HepG2 (cell line): ENCODE measurements at regions not wholly inside any gene's neighbourhood (a gene's known extent, or its start where the extent isn't known, plus 50 kb on each side); places are given as distances from the start of the nearest gene placed in this dataset.

Experiments used
- ATAC-seq: fragments of 200-7000 bp; cut with Tn5 transposase; 3 replicates; pipeline ENCODE4 v1.9.1; 2020; ENCODE audit warnings: mild to moderate bottlenecking, moderate library complexity
- BruUV-seq: library from RNA; stranded (reverse); fragments of 400-500 nt; replicated peaks from 2 replicates; lab custom pipeline; 2021; lab: Mats Ljungman, UMichigan
- CTCF ChIA-PET: fragments of 300-600 bp; formaldehyde crosslinking; extraction: SDS; loops from one replicate; lab custom pipeline; 2021; ENCODE audit warnings: low total read pairs, inconsistent platforms, low intra/inter-chr PET ratio; lab: Yijun Ruan, JAX
- POLR2A ChIA-PET: fragments of 350-600 bp; sonication (Branson Sonifier 250); formaldehyde crosslinking; loops from one replicate; lab custom pipeline; 2020; ENCODE audit warnings: antibody characterized with exemption, inconsistent platforms; lab: Yijun Ruan, JAX
- DNase-seq: peaks from one replicate; pipeline ENCODE4 v3.0.0-alpha.2; 2015; ENCODE audit warnings: low spot score
- FAIRE-seq: peaks from 3 replicates; lab custom pipeline; 2011; peaks lifted over from hg19 to GRCh38; lab: Jason Lieb, UNC
- H2AFZ ChIP-seq: one replicate; pipeline ENCODE4 v1.6.1; 2011; ENCODE audit warnings: low read length, inconsistent platforms
- H3K27ac ChIP-seq: fragments of 300-600 bp; 3 replicates; pipeline ENCODE4 v1.8.0; 2011; ENCODE audit warnings: mixed run types, mild to moderate bottlenecking, mixed read lengths, low read length, inconsistent platforms; ENCODE audit not compliant: insufficient read depth; ENCODE audit errors: extremely low read length
- H3K27me3 ChIP-seq, 2 experiments: fragments of 200-600 bp in 1 of 2; 2 replicates in 1 of 2; 3 replicates in 1 of 2; pipeline versions ENCODE4 v1.6.0 to v1.8.0; 2011; ENCODE audit warnings: low read length in 2 of 2, mild to moderate bottlenecking in 2 of 2, moderate library complexity in 2 of 2, inconsistent platforms in 1 of 2; ENCODE audit not compliant: insufficient read depth in 2 of 2, control insufficient read depth in 1 of 2
- H3K36me3 ChIP-seq, 2 experiments: fragments of 200-600 bp in 1 of 2; replicated peaks in 1 of 2; 2 replicates in 1 of 2; 3 replicates in 1 of 2; pipeline versions ENCODE4 v1.5.1 to v1.8.0; 2011; ENCODE audit warnings: low read length in 2 of 2, inconsistent platforms in 1 of 2; ENCODE audit not compliant: insufficient read depth in 2 of 2, control insufficient read depth in 1 of 2
- H3K4me1 ChIP-seq: 2 replicates; pipeline ENCODE4 v1.5.1; 2012; ENCODE audit warnings: low read length, inconsistent platforms; ENCODE audit not compliant: insufficient read depth
- H3K4me2 ChIP-seq: 2 replicates; pipeline ENCODE4 v1.6.0; 2011; ENCODE audit warnings: low read depth, low read length, inconsistent platforms
- H3K4me3 ChIP-seq, 3 experiments: fragments of 200-600 bp in 1 of 3; sonication (generic), shearing (Covaris generic) in 1 of 3; replicated peaks in 1 of 3; 2 replicates each; pipeline ENCODE4 v1.5.1; 2011 to 2016; ENCODE audit warnings: low read length in 3 of 3, inconsistent platforms in 2 of 3, low read depth in 2 of 3, mild to moderate bottlenecking in 2 of 3, control low read depth in 1 of 3, mixed read lengths in 1 of 3; ENCODE audit not compliant: insufficient read depth in 1 of 3
- H3K79me2 ChIP-seq: one replicate; pipeline ENCODE4 v1.6.1; 2011; ENCODE audit warnings: low read length, inconsistent platforms; ENCODE audit not compliant: insufficient read depth
- H3K9ac ChIP-seq: 2 replicates; pipeline ENCODE4 v1.6.0; 2011; ENCODE audit warnings: mild to moderate bottlenecking, low read depth, low read length, inconsistent platforms; ENCODE audit not compliant: insufficient read depth
- H3K9me3 ChIP-seq: 2 replicates; pipeline ENCODE4 v1.5.1; 2012; ENCODE audit warnings: mild to moderate bottlenecking, low read length
- H4K20me1 ChIP-seq: 2 replicates; pipeline ENCODE4 v1.6.0; 2011; ENCODE audit warnings: inconsistent platforms, mild to moderate bottlenecking, low read length, moderate library complexity; ENCODE audit not compliant: insufficient read depth
- ATAD3A ChIP-seq: sonication (generic); formaldehyde crosslinking; IDR thresholded peaks from 2 replicates; pipeline ENCODE4 v1.4.0; 2020; ENCODE audit warnings: missing genetic modification reagents
- ETV5 ChIP-seq: IDR thresholded peaks from 2 replicates; pipeline ENCODE4 v1.6.1; 2018; ENCODE audit warnings: missing biosample characterization, missing genetic modification reagents, inconsistent platforms, borderline replicate concordance
- GFI1 ChIP-seq: sonication (generic); formaldehyde crosslinking; IDR thresholded peaks from 2 replicates; pipeline ENCODE4 v1.5.0; 2020; ENCODE audit warnings: missing genetic modification reagents, mild to moderate bottlenecking, borderline replicate concordance
- ZFP82 ChIP-seq: sonication (generic); formaldehyde crosslinking; IDR thresholded peaks from 2 replicates; pipeline ENCODE4 v1.5.1; 2020; ENCODE audit warnings: mild to moderate bottlenecking, missing genetic modification reagents, borderline replicate concordance
- ZNF232 ChIP-seq: sonication (generic); formaldehyde crosslinking; IDR thresholded peaks from 2 replicates; pipeline ENCODE4 v1.4.0; 2020; ENCODE audit warnings: missing genetic modification reagents, borderline replicate concordance
- ZNF543 ChIP-seq: sonication (generic); formaldehyde crosslinking; IDR thresholded peaks from 2 replicates; pipeline ENCODE4 v1.4.0; 2020; ENCODE audit warnings: mild to moderate bottlenecking, missing genetic modification reagents
- WGBS: methylation state at CpG from one replicate; pipeline ENCODE4 v1.1.6; 2017; ENCODE audit warnings: low lambda C conversion rate; 5-methylcytosine and 5-hydroxymethylcytosine counted together
- in situ Hi-C: cut with HindIII; loops from 2 replicates; pipeline ENCODE4 v1.10.0; 2017; ENCODE audit warnings: low pct_unique_long_range_greater_than_20kb; ENCODE audit not compliant: extremely low pct_ligation_motif_present
- intact Hi-C: fragments of 100-400 bp; cut with micrococcal nuclease; formaldehyde crosslinking; loops from one replicate; pipeline ENCODE4 v1.10.0; 2022; ENCODE audit not compliant: unreplicated experiment
- TF ChIP-seq, protein P1 (sequence below): sonication (generic); formaldehyde crosslinking; IDR thresholded peaks from 2 replicates; pipeline ENCODE4 v1.4.0; 2020; ENCODE audit warnings: mild to moderate bottlenecking, missing genetic modification reagents
- TF ChIP-seq, protein P2 (sequence below): sonication (generic); formaldehyde crosslinking; IDR thresholded peaks from 2 replicates; pipeline ENCODE4 v1.8.0; 2022; ENCODE audit warnings: mild to moderate bottlenecking, missing genetic modification reagents; ENCODE audit not compliant: insufficient replicate concordance
- TF ChIP-seq, protein P3 (sequence below): sonication (generic); formaldehyde crosslinking; IDR thresholded peaks from 2 replicates; pipeline ENCODE4 v1.5.0; 2020; ENCODE audit warnings: missing genetic modification reagents

DNA sequence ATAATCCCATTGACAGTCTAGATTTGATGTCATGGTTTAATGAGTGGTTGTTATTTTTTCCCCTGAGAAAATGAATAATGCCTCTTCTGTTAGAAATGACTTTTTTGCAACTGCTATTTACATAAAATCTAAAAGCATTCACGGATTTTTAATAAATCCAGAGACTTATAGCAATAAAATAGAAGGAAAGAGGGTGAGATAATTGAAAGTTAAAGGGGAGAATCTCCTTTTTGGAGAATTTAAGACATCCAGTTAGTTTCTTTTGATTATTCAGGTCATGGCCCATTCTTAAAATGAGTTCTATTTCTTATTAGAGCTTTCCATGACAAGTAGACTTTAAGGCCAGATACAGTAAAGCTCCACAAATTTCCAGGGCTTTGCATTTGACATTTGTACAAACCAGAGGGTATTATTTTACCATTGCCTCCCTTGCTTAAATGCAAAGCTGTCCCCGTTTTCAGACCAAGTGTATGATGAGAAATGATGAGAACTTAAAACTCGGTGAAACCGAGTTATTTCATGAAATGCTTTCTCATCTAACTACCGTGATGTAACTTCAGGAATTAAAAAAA is 789.0 kb upstream of the SOX9 start:
- no peak for TF ChIP-seq ZNF543 (CRISPR knock-in tag)
- no peak for TF ChIP-seq ZFP82 (CRISPR knock-in tag)
- no peak for TF ChIP-seq ETV5 (CRISPR knock-in tag)
- no peaks in the 10 kb centered on the region for H3K36me3 ChIP-seq
- FAIRE-seq (no peak), DNase-seq (no peak), ATAC-seq (no peak)
- H2AFZ ChIP-seq: no peak overlapping the region
- WGBS: 19% methylated on average over 5 of the region's 5 CpGs
- in situ Hi-C loops (no loop called here), intact Hi-C loops (no loop called here)
- CTCF ChIA-PET: no interaction called here
- H3K9ac ChIP-seq: no peak overlapping the region
- BruUV-seq: no TSS peak
- no peak overlapping the region for H3K4me3 ChIP-seq
- H3K4me2 ChIP-seq: no peak overlapping the region
- H3K27ac ChIP-seq: no peak overlapping the region
- no peaks in the 10 kb centered on the region for H4K20me1 ChIP-seq
- H3K4me1 ChIP-seq: no peaks in the 10 kb centered on the region
- H3K9me3 ChIP-seq: no peaks in the 10 kb centered on the region; the same call in 1 of the 2 replicates
- POLR2A ChIA-PET: no interaction called here
- H3K27me3 ChIP-seq: no peaks in the 10 kb centered on the region
- no peaks in the 10 kb centered on the region for H3K79me2 ChIP-seq

DNA sequence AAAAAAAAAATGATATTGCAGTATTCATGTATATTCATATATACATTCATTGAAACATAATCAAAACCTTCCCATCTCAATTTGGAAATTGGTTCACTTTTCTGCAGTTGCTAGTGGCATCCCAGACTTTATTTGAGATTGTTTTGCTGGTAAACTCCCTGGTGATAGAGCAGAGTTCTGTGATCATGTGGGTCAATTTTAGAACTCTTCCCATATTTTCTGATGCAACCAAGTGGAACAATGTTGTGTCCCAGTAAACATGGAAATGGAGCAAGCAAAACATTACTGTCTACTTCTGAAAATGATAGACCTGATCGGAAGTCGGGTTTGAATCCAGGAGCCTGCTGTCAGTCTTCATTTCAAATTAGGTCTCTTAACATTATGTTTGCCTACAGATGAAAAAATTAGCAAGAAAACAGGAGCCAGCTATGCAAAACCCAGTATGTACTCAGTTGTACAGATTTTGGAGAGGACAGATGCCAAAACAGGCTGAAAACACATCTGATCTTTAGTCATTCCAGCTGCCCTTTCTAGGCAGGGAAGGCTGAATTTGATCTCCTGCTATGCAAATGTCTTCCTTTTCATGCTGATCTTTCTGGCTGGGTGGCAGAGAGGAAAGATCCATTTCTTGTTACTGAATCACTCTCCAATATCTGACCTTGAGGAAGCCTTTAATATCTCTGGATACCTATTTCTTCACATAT is 786.6 kb upstream of the SOX9 start:
- no peak overlapping the region for H3K4me2 ChIP-seq
- H3K4me3 ChIP-seq: no peak overlapping the region
- H3K27ac ChIP-seq: no peak overlapping the region
- H3K4me1 ChIP-seq: no peaks in the 10 kb centered on the region
- no peak for FAIRE-seq
- in situ Hi-C loops (no loop called here), intact Hi-C loops (no loop called here)
- H3K36me3 ChIP-seq: no peaks in the 10 kb centered on the region
- POLR2A ChIA-PET: no interaction called here
- CTCF ChIA-PET: no interaction called here
- no peaks in the 10 kb centered on the region for H3K9me3 ChIP-seq
- no peaks in the 10 kb centered on the region for H3K27me3 ChIP-seq
- ATAC-seq: no peak
- H3K9ac ChIP-seq: no peak overlapping the region
- BruUV-seq: no TSS peak
- H3K79me2 ChIP-seq: no peaks in the 10 kb centered on the region
- no peaks in the 10 kb centered on the region for H4K20me1 ChIP-seq
- WGBS: 2% methylated on average over 2 of the region's 2 CpGs
- no peak overlapping the region for H2AFZ ChIP-seq
- no peak for DNase-seq
- TF ChIP-seq, protein P1, sequence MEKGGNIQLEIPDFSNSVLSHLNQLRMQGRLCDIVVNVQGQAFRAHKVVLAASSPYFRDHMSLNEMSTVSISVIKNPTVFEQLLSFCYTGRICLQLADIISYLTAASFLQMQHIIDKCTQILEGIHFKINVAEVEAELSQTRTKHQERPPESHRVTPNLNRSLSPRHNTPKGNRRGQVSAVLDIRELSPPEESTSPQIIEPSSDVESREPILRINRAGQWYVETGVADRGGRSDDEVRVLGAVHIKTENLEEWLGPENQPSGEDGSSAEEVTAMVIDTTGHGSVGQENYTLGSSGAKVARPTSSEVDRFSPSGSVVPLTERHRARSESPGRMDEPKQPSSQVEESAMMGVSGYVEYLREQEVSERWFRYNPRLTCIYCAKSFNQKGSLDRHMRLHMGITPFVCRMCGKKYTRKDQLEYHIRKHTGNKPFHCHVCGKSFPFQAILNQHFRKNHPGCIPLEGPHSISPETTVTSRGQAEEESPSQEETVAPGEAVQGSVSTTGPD (CRISPR knock-in tag): no peak
- TF ChIP-seq, protein P2, sequence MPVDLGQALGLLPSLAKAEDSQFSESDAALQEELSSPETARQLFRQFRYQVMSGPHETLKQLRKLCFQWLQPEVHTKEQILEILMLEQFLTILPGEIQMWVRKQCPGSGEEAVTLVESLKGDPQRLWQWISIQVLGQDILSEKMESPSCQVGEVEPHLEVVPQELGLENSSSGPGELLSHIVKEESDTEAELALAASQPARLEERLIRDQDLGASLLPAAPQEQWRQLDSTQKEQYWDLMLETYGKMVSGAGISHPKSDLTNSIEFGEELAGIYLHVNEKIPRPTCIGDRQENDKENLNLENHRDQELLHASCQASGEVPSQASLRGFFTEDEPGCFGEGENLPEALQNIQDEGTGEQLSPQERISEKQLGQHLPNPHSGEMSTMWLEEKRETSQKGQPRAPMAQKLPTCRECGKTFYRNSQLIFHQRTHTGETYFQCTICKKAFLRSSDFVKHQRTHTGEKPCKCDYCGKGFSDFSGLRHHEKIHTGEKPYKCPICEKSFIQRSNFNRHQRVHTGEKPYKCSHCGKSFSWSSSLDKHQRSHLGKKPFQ (CRISPR knock-in tag): no peak
- TF ChIP-seq, protein P3, sequence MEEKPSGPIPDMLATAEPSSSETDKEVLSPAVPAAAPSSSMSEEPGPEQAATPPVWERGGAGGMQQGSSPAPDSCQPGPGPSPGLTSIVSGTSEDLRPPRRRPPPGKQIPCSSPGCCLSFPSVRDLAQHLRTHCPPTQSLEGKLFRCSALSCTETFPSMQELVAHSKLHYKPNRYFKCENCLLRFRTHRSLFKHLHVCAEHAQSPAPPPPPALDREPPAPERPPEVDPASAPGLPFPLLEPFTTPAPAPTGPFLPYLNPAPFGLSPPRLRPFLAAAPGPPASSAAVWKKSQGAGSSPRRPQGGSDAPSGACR: no peak
- TF ChIP-seq ZNF232 (CRISPR knock-in tag) (no peak), ATAD3A (no peak), GFI1 (CRISPR knock-in tag) (no peak)
